Transverse colon (tissue), 3 donors: ENCODE measurements at regions not wholly inside any gene's neighbourhood (a gene's known extent, or its start where the extent isn't known, plus 50 kb on each side); places are given as distances from the start of the nearest gene placed in this dataset.

Source experiments
- POLR2A ChIP-seq: fragments of 450-650 bp; IDR thresholded peaks from one replicate; pipeline ENCODE4 v1.6.1; 2016; ENCODE audit warnings: antibody characterized with exemption, mild to moderate bottlenecking, moderate library complexity
- TF ChIP-seq, protein P1 (sequence below), 5 experiments: fragments of 200-600 bp in 3 of 5; fragments of 450-650 bp in 2 of 5; sonication (generic) in 3 of 5; IDR thresholded peaks; 1 replicate in 2 of 5; 2 replicates in 3 of 5; pipeline ENCODE4 v1.5.1; 2016 to 2017; ENCODE audit warnings: antibody characterized with exemption in 5 of 5, inconsistent platforms in 3 of 5, mild to moderate bottlenecking in 2 of 5, moderate library complexity in 1 of 5

DNA sequence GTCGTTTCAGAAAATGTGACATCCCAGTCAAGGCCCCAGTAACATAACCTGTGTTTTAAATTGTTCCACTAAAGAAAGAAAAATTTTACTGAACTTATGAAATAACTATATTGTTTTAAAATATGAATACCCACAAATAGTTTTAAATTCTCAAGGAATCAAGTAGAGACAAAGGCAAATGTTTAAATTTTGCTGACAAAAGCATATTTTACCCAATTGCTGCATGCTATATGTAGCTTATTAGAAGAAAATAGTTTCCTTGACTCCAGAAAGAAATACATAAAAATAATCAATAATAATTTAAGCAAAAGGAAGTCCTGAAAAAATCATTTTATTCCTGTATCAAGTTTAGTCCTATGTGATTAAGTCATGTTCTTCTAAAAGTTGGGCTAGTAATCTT is 481.3 kb upstream of the ADGRL3 start:
- no peak for TF ChIP-seq POLR2A
- TF ChIP-seq, protein P1, sequence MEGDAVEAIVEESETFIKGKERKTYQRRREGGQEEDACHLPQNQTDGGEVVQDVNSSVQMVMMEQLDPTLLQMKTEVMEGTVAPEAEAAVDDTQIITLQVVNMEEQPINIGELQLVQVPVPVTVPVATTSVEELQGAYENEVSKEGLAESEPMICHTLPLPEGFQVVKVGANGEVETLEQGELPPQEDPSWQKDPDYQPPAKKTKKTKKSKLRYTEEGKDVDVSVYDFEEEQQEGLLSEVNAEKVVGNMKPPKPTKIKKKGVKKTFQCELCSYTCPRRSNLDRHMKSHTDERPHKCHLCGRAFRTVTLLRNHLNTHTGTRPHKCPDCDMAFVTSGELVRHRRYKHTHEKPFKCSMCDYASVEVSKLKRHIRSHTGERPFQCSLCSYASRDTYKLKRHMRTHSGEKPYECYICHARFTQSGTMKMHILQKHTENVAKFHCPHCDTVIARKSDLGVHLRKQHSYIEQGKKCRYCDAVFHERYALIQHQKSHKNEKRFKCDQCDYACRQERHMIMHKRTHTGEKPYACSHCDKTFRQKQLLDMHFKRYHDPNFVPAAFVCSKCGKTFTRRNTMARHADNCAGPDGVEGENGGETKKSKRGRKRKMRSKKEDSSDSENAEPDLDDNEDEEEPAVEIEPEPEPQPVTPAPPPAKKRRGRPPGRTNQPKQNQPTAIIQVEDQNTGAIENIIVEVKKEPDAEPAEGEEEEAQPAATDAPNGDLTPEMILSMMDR (IDR thresholded peaks at IDR 0.05), result no peak
